ENCODE measurements at regions not wholly inside any gene's neighbourhood (a gene's known extent, or its start where the extent isn't known, plus 50 kb on each side); places are given as distances from the start of the nearest gene placed in this dataset.
"Not testable (repeated sequence)": the region's sequence is repeated elsewhere in the genome, so short reads cannot be mapped to it uniquely, and the experiment has no call there.

GRCh38 chr10:2800178-2800577 is 267.2 kb upstream of the PFKP start:
- intact Hi-C loops (cut with micrococcal nuclease) = no loop called here

- intact Hi-C loops (cut with micrococcal nuclease) = no loop called here
Observed at GRCh38 chr10:2798336-2799022, 268.9 kb upstream of the PFKP start.

- intact Hi-C loops (cut with micrococcal nuclease) = loop anchor here (5.0 kb wide), 1 partner anchor 1680 kb away; no protein-coding TSS in a partner anchor
Observed at GRCh38 chr10:2791774-2792443, 275.4 kb upstream of the PFKP start.

- intact Hi-C loops (cut with micrococcal nuclease) = loop anchor here (5.0 kb wide), 1 partner anchor 1678 kb away; no protein-coding TSS in a partner anchor
Observed at GRCh38 chr10:2790396-2791188, 276.8 kb upstream of the PFKP start.

DNA sequence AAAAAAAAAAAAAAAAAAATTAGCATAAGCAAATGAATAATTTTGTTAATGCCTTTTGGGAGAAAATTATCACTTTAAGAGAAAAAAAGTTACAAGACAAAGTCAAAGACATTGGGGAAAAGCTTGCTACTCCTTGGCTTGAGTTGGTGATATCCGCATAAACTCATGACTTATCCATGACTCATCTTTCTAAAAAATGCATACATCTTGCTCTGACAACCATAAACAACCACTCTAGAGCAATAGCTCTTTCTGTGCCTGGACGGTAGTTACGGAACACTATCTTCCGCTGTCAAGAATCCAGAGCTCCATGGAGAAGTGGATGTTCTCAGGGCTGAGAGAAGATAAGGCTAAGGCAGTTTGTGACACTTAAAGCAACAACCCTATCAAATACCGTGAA is 281.1 kb upstream of the PFKP start:
- intact Hi-C loops (cut with micrococcal nuclease) = no loop called here

GRCh38 chr10:2784766-2785165 is 282.6 kb upstream of the PFKP start:
- intact Hi-C loops (cut with micrococcal nuclease) = no loop called here

DNA sequence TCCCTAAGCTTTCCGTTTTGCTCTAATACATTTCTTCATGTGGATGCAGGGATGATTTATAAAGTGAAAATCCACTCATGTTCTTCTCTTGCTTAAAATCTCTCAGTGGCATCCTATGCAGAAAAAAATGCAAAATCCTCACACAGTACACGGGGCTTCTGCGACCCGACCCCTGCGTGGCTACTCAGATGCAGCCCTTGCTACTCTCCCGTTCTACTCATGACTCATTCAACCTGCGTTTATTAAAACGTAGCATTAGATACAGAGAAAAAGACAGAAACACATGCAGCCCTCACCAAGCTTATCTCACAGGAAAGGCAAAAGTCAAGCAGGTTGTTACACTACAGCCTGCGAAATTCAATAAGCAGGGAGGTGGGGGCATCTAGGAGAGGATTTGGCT is 284.4 kb upstream of the PFKP start:
- intact Hi-C loops (cut with micrococcal nuclease) = no loop called here

DNA sequence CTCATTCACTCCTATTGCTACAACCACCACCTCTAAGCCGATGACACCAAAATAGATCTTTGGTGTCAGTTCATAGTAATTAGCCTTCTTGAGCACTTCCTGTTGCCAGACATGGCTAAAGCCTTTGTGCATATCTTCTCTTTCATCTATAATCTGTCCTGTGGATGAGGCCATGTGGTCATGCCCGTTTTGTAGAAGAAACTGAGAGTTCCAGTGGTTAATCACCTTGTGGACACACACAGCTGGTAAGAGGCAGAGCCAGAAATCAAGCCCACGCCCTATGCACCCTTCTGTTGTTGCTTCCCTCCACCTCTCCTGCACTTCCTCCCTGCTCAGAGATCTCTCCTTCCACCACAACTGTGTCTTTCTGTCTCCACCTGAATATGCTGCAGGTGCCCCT is 285.1 kb upstream of the PFKP start:
- intact Hi-C loops (cut with micrococcal nuclease) = no loop called here

DNA sequence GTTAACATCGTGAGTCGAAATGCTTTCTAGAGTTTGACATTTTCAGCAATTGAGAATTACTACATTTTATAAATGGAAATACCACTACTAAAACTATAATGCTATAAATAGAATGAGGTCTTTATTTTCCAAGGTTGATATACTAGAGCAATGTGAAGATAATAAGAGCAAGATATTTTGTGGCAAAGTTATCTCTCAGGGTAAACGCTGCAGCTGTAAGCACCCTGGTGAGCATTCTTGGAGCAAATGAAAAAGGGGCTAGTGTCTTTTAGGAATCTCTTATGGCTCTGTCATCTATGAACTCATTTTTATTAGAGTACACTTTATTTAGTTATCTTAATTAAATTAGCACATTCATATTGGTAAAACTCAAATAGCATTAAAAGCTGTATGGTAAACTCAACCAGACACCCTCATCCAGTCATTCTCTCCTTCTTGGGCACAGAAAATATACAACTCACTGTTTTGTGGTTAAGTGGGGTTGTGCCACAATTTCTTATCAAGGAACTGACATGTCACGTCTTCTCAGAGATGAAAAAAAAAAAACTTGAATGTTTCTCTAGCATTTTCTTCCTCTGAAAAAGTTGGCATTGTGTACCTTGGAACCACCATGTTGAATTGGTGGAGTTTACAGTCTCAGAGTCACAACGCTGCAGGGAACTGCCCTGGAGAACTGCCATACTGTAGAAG is 289.5 kb upstream of the PFKP start:
- intact Hi-C loops (cut with micrococcal nuclease) = no loop called here

DNA sequence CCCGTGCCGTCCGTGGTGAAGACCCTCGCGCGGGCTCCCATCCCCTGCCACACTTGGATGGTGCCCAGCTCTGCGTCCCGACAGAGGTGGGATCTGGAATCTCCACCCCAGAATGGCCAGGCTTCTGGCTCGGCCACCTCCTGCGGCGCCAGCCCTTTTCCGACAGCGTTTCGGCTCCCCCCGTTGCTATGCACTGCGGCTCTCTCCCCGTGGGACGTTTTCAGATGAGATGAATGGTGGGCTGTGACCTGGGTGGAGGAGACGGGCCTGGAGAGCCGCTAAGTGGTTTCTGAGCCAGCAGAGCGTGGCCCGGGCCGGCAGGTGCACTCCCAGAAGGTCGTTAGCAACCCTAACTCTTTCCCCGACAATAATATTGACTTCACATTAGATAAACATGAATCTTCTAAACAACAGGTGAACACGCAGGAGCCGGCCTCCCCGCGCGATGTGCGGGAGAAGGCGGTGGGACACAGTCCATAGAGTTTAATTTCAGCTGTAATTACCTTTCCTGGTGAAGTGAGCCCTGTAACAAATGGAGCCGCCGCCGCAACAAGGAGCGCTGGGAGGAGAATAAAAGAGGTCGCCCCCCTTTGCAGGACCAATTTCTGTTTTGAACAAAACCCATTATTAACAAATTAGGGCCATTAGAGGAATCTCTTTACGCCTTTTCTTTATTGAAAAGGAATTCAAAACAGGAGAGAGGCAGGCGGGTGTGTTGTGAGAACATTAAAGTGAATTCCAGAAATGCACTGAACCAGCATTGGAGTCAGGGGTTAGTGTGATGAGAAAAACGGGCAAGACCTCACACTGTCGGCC is 294.3 kb upstream of the PFKP start:
- intact Hi-C loops (cut with micrococcal nuclease) = no loop called here

DNA sequence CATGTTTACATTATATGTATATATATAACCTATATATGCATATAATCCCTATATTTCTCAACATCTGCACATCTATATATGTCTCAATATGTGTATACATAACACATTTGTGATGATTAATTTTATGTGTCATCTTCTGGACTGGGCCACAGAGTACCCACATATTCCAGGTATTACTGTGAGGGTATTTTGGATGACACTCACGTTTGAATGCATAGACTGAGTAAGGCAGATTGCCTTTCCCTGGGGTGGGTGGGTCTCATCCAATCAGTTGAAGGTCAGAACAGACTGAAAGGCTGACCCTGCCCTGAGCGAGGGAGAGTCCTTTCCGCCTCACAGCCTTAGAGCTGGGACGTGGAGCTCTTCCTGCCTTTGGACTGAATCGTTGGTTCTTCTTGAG is 295.2 kb upstream of the PFKP start:
- intact Hi-C loops (cut with micrococcal nuclease) = no loop called here

GRCh38 chr10:2767293-2767692 is 300.1 kb upstream of the PFKP start:
- intact Hi-C loops (cut with micrococcal nuclease) = not testable (repeated sequence)

- intact Hi-C loops (cut with micrococcal nuclease) = no loop called here
Observed at GRCh38 chr10:2761971-2762370, 305.4 kb upstream of the PFKP start.

DNA sequence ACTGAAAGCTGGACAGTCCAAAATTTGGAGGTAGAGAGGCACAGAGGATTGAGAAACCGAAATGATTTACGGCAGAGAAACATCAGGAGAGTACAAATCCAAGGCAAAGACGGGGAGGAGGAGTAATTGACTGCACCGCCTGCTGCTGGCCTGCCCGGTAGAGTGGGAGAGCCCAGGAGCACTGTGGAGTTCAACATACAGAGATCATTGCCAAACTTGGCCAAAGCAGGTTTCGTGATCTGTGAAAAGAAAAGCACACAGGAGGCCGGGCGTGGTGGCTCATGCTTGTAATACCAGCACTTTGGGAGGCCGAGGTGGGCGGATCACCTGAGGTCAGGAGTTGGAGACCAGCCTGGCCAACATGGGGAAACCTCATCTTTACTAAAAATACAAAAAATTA is 306.0 kb upstream of the PFKP start:
- intact Hi-C loops (cut with micrococcal nuclease) = no loop called here

GRCh38 chr10:2760736-2761135 is 306.6 kb upstream of the PFKP start:
- intact Hi-C loops (cut with micrococcal nuclease) = no loop called here

GRCh38 chr10:2759233-2759632 is 308.1 kb upstream of the PFKP start:
- intact Hi-C loops (cut with micrococcal nuclease) = no loop called here

DNA sequence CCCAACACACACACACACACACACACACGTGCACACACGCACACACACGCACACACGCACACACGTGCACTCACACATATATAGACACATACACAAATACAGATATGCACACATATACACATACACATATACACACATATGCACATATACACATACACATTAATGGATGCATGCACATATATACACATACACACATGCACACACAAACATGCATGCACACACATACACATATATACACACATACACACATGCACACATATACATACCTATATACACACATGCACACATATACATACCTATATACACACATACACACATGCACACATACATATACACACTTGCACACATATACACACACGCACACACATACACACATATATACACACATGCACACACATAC is 312.4 kb upstream of the PFKP start:
- intact Hi-C loops (cut with micrococcal nuclease) = no loop called here

GRCh38 chr10:2748287-2748686 is 319.1 kb upstream of the PFKP start:
- intact Hi-C loops (cut with micrococcal nuclease) = no loop called here

- intact Hi-C loops (cut with micrococcal nuclease) = no loop called here
Observed at GRCh38 chr10:2746638-2747037, 320.7 kb upstream of the PFKP start.

- intact Hi-C loops (cut with micrococcal nuclease) = no loop called here
Observed at GRCh38 chr10:2745666-2746065, 321.7 kb upstream of the PFKP start.

Data from T-helper 1 cell treated with Interleukin-12 subunit alpha and Interleukin-12 subunit beta and Interleukin-4 antibody, amounts not matched to agents 30 ng/mL and 1 ng/mL, for 36 hours (primary cell).